ENCODE measurements at regions not wholly inside any gene's neighbourhood (a gene's known extent, or its start where the extent isn't known, plus 50 kb on each side); places are given as distances from the start of the nearest gene placed in this dataset.

- TF ChIP-seq TCF7L2 (IDR thresholded peaks at IDR 0.05; ENCODE audit: low read depth, low read length), result no peak
- no peak for TF ChIP-seq CTCF (IDR thresholded peaks at IDR 0.05)
- no peak for TF ChIP-seq SIN3A (IDR thresholded peaks at IDR 0.05; ENCODE audit: borderline replicate concordance, insufficient read depth, low read depth, low read length)
- TF ChIP-seq REST (IDR thresholded peaks at IDR 0.05; ENCODE audit: insufficient read depth in 1 of 2, low read depth in 2 of 2, low read length in 1 of 2), result no peak
- no peak for TF ChIP-seq POLR2AphosphoS5 (IDR thresholded peaks at IDR 0.05; ENCODE audit: low read depth, low read length)
- POLR2A ChIA-PET, result no interaction called here
- DNase-seq (ENCODE audit: low read depth, low spot score) (no peak), ATAC-seq (no peak; the same call in 1 of the 2 replicates)
- intact Hi-C loops (cut with micrococcal nuclease; ENCODE audit: unreplicated experiment), result no loop called here
- CTCF ChIA-PET, result no interaction called here
- no TSS peak for BruUV-seq (replicated peaks)
- no peak overlapping the region for H3K27ac ChIP-seq (ENCODE audit: low read length)
- no peaks in the 10 kb centered on the region for H3K9me3 ChIP-seq (ENCODE audit: control insufficient read depth, insufficient read depth, low read depth, low read length)
- no peaks in the 10 kb centered on the region for H3K36me3 ChIP-seq (ENCODE audit: control insufficient read depth, insufficient read depth, low read length)
- H3K27me3 ChIP-seq (ENCODE audit: control insufficient read depth, insufficient read depth, low read length), result no peaks in the 10 kb centered on the region
- H3K4me1 ChIP-seq (ENCODE audit: control insufficient read depth, insufficient read depth, low read length), result no peaks in the 10 kb centered on the region
- no peak overlapping the region for H3K4me3 ChIP-seq (ENCODE audit: low read depth in 2 of 2, low read length in 2 of 2)
- in situ Hi-C loops (cut with HindIII; ENCODE audit: low pct_unique_long_range_greater_than_20kb, low sequenced_read_pairs), result no loop called here
These were observed 138.1 kb downstream of the NXNL2 start for GRCh38 chr9:88672874-88673689.

GRCh38 chr9:88673886-88674285 is 138.9 kb downstream of the NXNL2 start:
- POLR2A ChIA-PET, result no interaction called here
- in situ Hi-C loops (cut with HindIII; ENCODE audit: low pct_unique_long_range_greater_than_20kb, low sequenced_read_pairs), result no loop called here
- ATAC-seq, result no peak
- BruUV-seq (replicated peaks), result no TSS peak
- Histone ChIP-seq H3K36me3 (ENCODE audit: control insufficient read depth, insufficient read depth, low read length) (no peaks in the 10 kb centered on the region), H3K9me3 (ENCODE audit: control insufficient read depth, insufficient read depth, low read depth, low read length) (no peaks in the 10 kb centered on the region), H3K27ac (ENCODE audit: low read length) (no peak overlapping the region), H3K27me3 (ENCODE audit: control insufficient read depth, insufficient read depth, low read length) (no peaks in the 10 kb centered on the region), H3K4me1 (ENCODE audit: control insufficient read depth, insufficient read depth, low read length) (no peaks in the 10 kb centered on the region), H3K4me3 (ENCODE audit: low read depth in 2 of 2, low read length in 2 of 2) (no peak overlapping the region)
- intact Hi-C loops (cut with micrococcal nuclease; ENCODE audit: unreplicated experiment), result no loop called here
- TF ChIP-seq CTCF (IDR thresholded peaks at IDR 0.05) (no peak), TCF7L2 (IDR thresholded peaks at IDR 0.05; ENCODE audit: low read depth, low read length) (no peak), SIN3A (IDR thresholded peaks at IDR 0.05; ENCODE audit: borderline replicate concordance, insufficient read depth, low read depth, low read length) (no peak), POLR2AphosphoS5 (IDR thresholded peaks at IDR 0.05; ENCODE audit: low read depth, low read length) (no peak), REST (IDR thresholded peaks at IDR 0.05; ENCODE audit: insufficient read depth in 1 of 2, low read depth in 2 of 2, low read length in 1 of 2) (no peak)
- CTCF ChIA-PET, result no interaction called here
- no peak for DNase-seq (ENCODE audit: low read depth, low spot score)
